ENCODE measurements at regions not wholly inside any gene's neighbourhood (a gene's known extent, or its start where the extent isn't known, plus 50 kb on each side); places are given as distances from the start of the nearest gene placed in this dataset.

GRCh38 chr20:48392407-48393310, 435.1 kb downstream of the PREX1 start:
- Histone ChIP-seq H3K36me3 (replicated peaks in 1 of 2; ENCODE audit: insufficient read depth in 1 of 2, low read depth in 2 of 2) (no peaks in the 10 kb centered on the region), H3K4me3 (no peak overlapping the region), H3K4me1 (no peaks in the 10 kb centered on the region), H3K27me3 (no peaks in the 10 kb centered on the region), H3K9me3 (peaks cover 0 to 10% (median 0%) of the 10 kb centered on the region in 3 donors), H3K27ac (no peak overlapping the region)
- TF ChIP-seq CTCF (IDR thresholded peaks at IDR 0.05) (no peak), POLR2A (IDR thresholded peaks at IDR 0.05) (no peak)
- no peak for ATAC-seq
- no peak for DNase-seq
- 78 to 82% methylated on average over 7 to 13 of the region's 13 CpGs for WGBS, 2 donors
- intact Hi-C loops (cut with DNase I): no loop called here

- Histone ChIP-seq H3K4me3 (no peak overlapping the region), H3K27me3 (no peaks in the 10 kb centered on the region), H3K4me1 (no peaks in the 10 kb centered on the region), H3K36me3 (replicated peaks in 1 of 2; ENCODE audit: insufficient read depth in 1 of 2, low read depth in 2 of 2) (no peaks in the 10 kb centered on the region), H3K27ac (no peak overlapping the region), H3K9me3 (peaks cover 0 to 10% (median 0%) of the 10 kb centered on the region in 3 donors)
- DNase-seq (no peak), ATAC-seq (no peak)
- intact Hi-C loops (cut with DNase I): no loop called here
- no peak for TF ChIP-seq CTCF (IDR thresholded peaks at IDR 0.05)
- TF ChIP-seq POLR2A (IDR thresholded peaks at IDR 0.05): no peak
Observed at GRCh38 chr20:48390981-48391380, 436.8 kb downstream of the PREX1 start.

GRCh38 chr20:48387675-48388074, 440.1 kb downstream of the PREX1 start:
- H3K4me1 ChIP-seq: no peaks in the 10 kb centered on the region
- H3K27me3 ChIP-seq: no peaks in the 10 kb centered on the region
- TF ChIP-seq POLR2A (IDR thresholded peaks at IDR 0.05): no peak
- no peak for TF ChIP-seq CTCF (IDR thresholded peaks at IDR 0.05)
- H3K9me3 ChIP-seq: peaks cover 0 to 10% (median 0%) of the 10 kb centered on the region in 3 donors
- no peak overlapping the region for H3K27ac ChIP-seq
- intact Hi-C loops (cut with DNase I): no loop called here
- no peak for DNase-seq
- H3K4me3 ChIP-seq: no peak overlapping the region
- no peaks in the 10 kb centered on the region for H3K36me3 ChIP-seq (replicated peaks in 1 of 2; ENCODE audit: insufficient read depth in 1 of 2, low read depth in 2 of 2)
- ATAC-seq: no peak
- WGBS, 2 donors: 53 to 55% methylated on average over 5 of the region's 5 CpGs

GRCh38 chr20:48385527-48385926, 442.3 kb downstream of the PREX1 start:
- no peak overlapping the region for H3K27ac ChIP-seq
- H3K4me1 ChIP-seq: no peaks in the 10 kb centered on the region
- ATAC-seq (no peak), DNase-seq (no peak)
- intact Hi-C loops (cut with DNase I): no loop called here
- H3K9me3 ChIP-seq: no peaks in the 10 kb centered on the region
- no peaks in the 10 kb centered on the region for H3K36me3 ChIP-seq (replicated peaks in 1 of 2; ENCODE audit: insufficient read depth in 1 of 2, low read depth in 2 of 2)
- H3K27me3 ChIP-seq: no peaks in the 10 kb centered on the region
- WGBS, 2 donors: 74 to 88% methylated on average over 4 of the region's 4 CpGs
- H3K4me3 ChIP-seq: no peak overlapping the region
- TF ChIP-seq CTCF (IDR thresholded peaks at IDR 0.05) (no peak), POLR2A (IDR thresholded peaks at IDR 0.05) (no peak)

- H3K4me3 ChIP-seq: no peak overlapping the region
- H3K4me1 ChIP-seq: no peaks in the 10 kb centered on the region
- H3K9me3 ChIP-seq: no peaks in the 10 kb centered on the region
- no peak for ATAC-seq
- TF ChIP-seq POLR2A (IDR thresholded peaks at IDR 0.05): no peak
- TF ChIP-seq CTCF (IDR thresholded peaks at IDR 0.05): no peak
- WGBS, 2 donors: 54 to 84% methylated on average over 4 to 10 of the region's 17 CpGs
- no peak for DNase-seq
- no peak overlapping the region for H3K27ac ChIP-seq
- H3K36me3 ChIP-seq (replicated peaks in 1 of 2; ENCODE audit: insufficient read depth in 1 of 2, low read depth in 2 of 2): no peaks in the 10 kb centered on the region
- H3K27me3 ChIP-seq: no peaks in the 10 kb centered on the region
- intact Hi-C loops (cut with DNase I): no loop called here
Observed at GRCh38 chr20:48385114-48385513, 442.7 kb downstream of the PREX1 start.

Measured in body of pancreas (tissue), 4 donors.